ENCODE measurements at regions not wholly inside any gene's neighbourhood (a gene's known extent, or its start where the extent isn't known, plus 50 kb on each side); places are given as distances from the start of the nearest gene placed in this dataset.

DNA sequence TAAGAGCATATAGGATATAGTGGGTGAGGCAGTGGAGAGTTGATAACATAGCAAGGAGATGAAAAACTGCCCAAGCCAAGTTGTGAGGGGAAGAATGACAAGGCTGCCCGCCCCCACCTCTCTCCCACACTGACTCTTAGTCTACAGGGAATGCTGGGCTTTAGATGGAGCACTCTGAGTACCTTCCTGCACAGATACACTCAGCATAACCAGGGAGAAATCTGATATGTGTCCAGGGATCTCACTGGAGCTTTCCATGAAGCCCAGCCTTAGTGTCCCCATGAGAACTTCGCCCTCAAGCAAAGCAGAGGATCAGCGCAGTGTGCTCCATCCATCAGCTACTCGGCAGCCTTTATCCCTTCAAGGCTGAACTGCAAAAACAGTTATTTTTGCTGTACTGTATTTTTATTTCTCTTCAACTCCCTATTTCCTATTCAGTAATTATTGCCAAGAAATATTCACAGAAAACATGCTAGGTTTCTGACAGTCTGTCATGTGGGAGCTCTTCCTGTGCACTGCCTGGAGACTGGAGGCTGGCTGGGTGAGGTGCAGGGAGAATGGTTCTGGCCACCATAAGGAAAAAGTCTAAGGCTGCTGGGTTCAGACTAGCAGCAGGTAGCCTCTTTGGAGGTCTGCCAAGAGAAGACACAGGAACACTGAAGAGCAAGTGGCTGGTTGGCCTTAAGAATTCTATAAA lies 475.2 kb upstream of the PPP2R3A start:
- no peak for TF ChIP-seq POLR2A (IDR thresholded peaks at IDR 0.05)
- no peak for TF ChIP-seq CTCF (IDR thresholded peaks at IDR 0.05)
- TF ChIP-seq POLR2AphosphoS5 (IDR thresholded peaks at IDR 0.05) = no peak
- no peak for TF ChIP-seq EP300 (IDR thresholded peaks at IDR 0.05)
